ENCODE measurements at regions not wholly inside any gene's neighbourhood (a gene's known extent, or its start where the extent isn't known, plus 50 kb on each side); places are given as distances from the start of the nearest gene placed in this dataset.

- Mint-ChIP-seq H3K4me3 (no peak overlapping the region), H3K4me1 (ENCODE audit: low read depth) (no peaks in the 10 kb centered on the region), H3K36me3 (ENCODE audit: low read depth) (no peaks in the 10 kb centered on the region), H3K9me3 (ENCODE audit: insufficient read depth) (no peaks in the 10 kb centered on the region), H3K27me3 (ENCODE audit: low read depth) (no peaks in the 10 kb centered on the region), H3K27ac (no peak overlapping the region)
- POLR2A ChIA-PET, result no interaction called here
- no peak for ATAC-seq
- CTCF ChIA-PET, result no interaction called here
- DNase-seq, result no peak
Observed at GRCh38 chr5:53362521-53362941, 117.9 kb upstream of the FST start.

DNA sequence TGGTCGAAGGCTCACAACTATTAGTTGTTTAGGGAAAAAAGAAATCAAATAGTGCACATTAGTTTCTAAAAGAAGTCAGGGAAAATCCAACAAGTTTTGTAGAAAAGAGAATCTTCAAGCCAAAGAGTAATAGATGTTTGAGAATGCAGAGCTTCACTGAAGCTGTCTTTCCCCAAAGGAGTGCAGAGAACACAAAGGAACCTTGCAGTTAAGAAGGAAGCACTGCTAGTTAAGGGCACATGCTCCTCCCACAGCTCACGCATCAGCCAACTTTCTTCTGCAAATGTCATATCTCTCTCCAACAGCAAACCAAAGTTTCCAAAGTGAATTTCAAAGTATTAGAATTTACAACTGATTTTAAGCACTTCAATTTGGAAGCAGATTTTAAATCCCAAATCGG lies 116.4 kb upstream of the FST start:
- no peak for DNase-seq
- CTCF ChIA-PET, result interaction anchor here (0.6 kb wide), 1 partner anchor 25 kb away, joined by 3 read pairs; no protein-coding TSS in a partner anchor
- H3K4me3 Mint-ChIP-seq, result no peak overlapping the region
- POLR2A ChIA-PET, result no interaction called here
- ATAC-seq, result no peak
- H3K9me3 Mint-ChIP-seq (ENCODE audit: insufficient read depth), result no peaks in the 10 kb centered on the region
- no peaks in the 10 kb centered on the region for H3K27me3 Mint-ChIP-seq (ENCODE audit: low read depth)
- no peak overlapping the region for H3K27ac Mint-ChIP-seq
- no peaks in the 10 kb centered on the region for H3K4me1 Mint-ChIP-seq (ENCODE audit: low read depth)
- H3K36me3 Mint-ChIP-seq (ENCODE audit: low read depth), result no peaks in the 10 kb centered on the region

- Mint-ChIP-seq H3K4me3 (no peak overlapping the region), H3K9me3 (ENCODE audit: insufficient read depth) (no peaks in the 10 kb centered on the region), H3K4me1 (ENCODE audit: low read depth) (no peaks in the 10 kb centered on the region), H3K27me3 (ENCODE audit: low read depth) (peaks cover 4% of the 10 kb centered on the region), H3K36me3 (ENCODE audit: low read depth) (no peaks in the 10 kb centered on the region), H3K27ac (no peak overlapping the region)
- no peak for ATAC-seq
- no peak for DNase-seq
- POLR2A ChIA-PET, result interaction anchor here (0.7 kb wide), 1 partner anchor 596 kb away, joined by 3 read pairs; no protein-coding TSS in a partner anchor
- CTCF ChIA-PET, result no interaction called here
Observed at GRCh38 chr5:53366245-53366644, 114.2 kb upstream of the FST start.

- POLR2A ChIA-PET, result no interaction called here
- Mint-ChIP-seq H3K27me3 (ENCODE audit: low read depth) (peaks cover 4% of the 10 kb centered on the region), H3K4me3 (no peak overlapping the region), H3K9me3 (ENCODE audit: insufficient read depth) (no peaks in the 10 kb centered on the region), H3K36me3 (ENCODE audit: low read depth) (no peaks in the 10 kb centered on the region), H3K4me1 (ENCODE audit: low read depth) (no peaks in the 10 kb centered on the region), H3K27ac (no peak overlapping the region)
- no peak for DNase-seq
- no peak for ATAC-seq
- CTCF ChIA-PET, result no interaction called here
Observed at GRCh38 chr5:53367727-53368126, 112.7 kb upstream of the FST start.

GRCh38 chr5:53368516-53368915 lies 111.9 kb upstream of the FST start:
- no peaks in the 10 kb centered on the region for H3K36me3 Mint-ChIP-seq (ENCODE audit: low read depth)
- no peaks in the 10 kb centered on the region for H3K4me1 Mint-ChIP-seq (ENCODE audit: low read depth)
- ChIA-PET CTCF (no interaction called here), POLR2A (no interaction called here)
- no peak overlapping the region for H3K4me3 Mint-ChIP-seq
- H3K27me3 Mint-ChIP-seq (ENCODE audit: low read depth), result peaks cover 4% of the 10 kb centered on the region
- H3K9me3 Mint-ChIP-seq (ENCODE audit: insufficient read depth), result no peaks in the 10 kb centered on the region
- no peak for DNase-seq
- ATAC-seq, result no peak
- H3K27ac Mint-ChIP-seq, result no peak overlapping the region

DNA sequence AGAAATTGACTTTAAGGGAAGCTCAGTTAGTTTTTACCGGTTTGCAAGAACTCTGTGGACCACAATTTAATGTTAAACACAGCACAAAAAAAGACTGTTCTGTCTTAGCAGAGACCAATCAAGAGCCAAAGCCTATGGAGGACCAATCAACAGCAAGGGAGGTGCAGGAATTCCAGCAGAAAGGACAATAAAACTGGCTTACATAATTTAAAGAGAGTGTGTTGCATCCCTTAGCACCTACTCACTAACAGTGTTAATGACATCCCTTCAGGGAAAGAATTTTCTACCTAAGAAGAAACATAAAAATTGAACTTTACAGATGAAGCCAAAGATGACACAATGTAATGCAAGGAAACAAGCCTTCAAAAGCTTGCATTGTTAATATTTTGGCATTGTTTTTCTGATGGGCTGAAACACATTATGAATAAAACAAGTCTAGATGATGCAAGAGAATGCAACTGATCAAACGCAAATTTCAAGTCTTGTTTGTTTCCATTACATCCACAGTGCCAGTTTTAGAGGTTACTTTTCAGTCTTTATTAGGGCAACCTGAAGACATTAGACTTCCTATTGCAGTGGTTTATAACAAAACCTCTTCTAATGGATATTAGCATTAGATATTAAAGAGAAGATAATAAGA lies 111.3 kb upstream of the FST start:
- CTCF ChIA-PET, result no interaction called here
- H3K9me3 Mint-ChIP-seq (ENCODE audit: insufficient read depth), result no peaks in the 10 kb centered on the region
- H3K36me3 Mint-ChIP-seq (ENCODE audit: low read depth), result no peaks in the 10 kb centered on the region

DNA sequence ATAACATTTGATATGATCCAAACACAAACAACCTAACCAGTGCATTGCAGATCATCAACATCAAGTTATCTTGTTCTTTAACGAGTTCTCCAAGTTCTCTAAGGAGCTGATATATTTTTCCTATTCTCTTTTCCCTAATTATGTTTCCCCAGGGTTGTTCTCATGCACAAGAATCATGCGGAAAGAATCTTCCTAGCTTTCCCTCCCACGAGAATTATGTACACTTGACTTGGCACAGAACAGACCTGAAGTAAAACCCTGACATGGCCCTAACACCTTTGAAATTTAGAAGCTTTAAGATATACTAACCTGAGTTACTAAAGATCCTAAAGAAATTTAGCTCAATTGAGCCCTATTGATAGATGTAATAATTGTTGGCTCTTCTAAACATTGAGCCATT lies 110.7 kb upstream of the FST start:
- no peaks in the 10 kb centered on the region for H3K9me3 Mint-ChIP-seq (ENCODE audit: insufficient read depth)
- CTCF ChIA-PET, result no interaction called here
- H3K4me3 Mint-ChIP-seq, result no peak overlapping the region
- H3K4me1 Mint-ChIP-seq (ENCODE audit: low read depth), result no peaks in the 10 kb centered on the region
- ATAC-seq, result no peak
- no peak for DNase-seq
- H3K27me3 Mint-ChIP-seq (ENCODE audit: low read depth), result peaks cover 4% of the 10 kb centered on the region
- no peak overlapping the region for H3K27ac Mint-ChIP-seq
- H3K36me3 Mint-ChIP-seq (ENCODE audit: low read depth), result no peaks in the 10 kb centered on the region
- POLR2A ChIA-PET, result no interaction called here

More for the DNA sequence above, 111.3 kb upstream of the FST start:
- Mint-ChIP-seq H3K4me3 (no peak overlapping the region), H3K27me3 (ENCODE audit: low read depth) (peaks cover 4% of the 10 kb centered on the region), H3K4me1 (ENCODE audit: low read depth) (no peaks in the 10 kb centered on the region), H3K27ac (no peak overlapping the region)
- DNase-seq (no peak), ATAC-seq (no peak)
- POLR2A ChIA-PET, result no interaction called here

DNA sequence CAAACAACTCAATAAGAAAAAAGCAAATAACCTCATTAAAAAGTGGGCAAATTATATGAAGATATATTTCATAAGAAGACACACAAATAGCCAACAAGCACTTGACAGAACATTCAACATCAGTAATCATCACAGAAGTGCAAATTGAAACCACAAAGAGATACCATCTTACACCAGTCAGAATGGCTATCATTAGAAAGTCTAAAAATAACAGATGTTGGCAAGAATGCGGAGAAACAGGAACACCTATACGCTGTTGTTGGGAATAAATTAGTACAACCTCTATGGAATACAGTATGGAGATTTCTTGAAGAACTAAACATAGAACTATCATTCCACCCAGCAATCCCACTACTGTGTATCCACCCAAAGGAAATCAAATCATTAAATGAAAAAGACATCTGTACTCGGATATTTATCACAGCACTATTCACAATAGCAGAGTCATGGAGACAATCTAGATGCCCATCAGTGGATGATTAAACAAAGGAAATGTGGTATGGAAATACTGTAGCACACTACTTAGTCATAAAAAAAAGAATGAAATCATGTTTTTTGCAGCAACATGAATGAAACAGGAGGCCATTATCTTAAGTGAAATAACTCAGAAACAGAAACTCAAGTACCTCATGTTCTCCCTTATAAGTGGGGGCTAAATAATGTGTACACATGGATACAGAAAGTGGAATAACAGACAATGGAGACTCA lies 106.8 kb upstream of the FST start:
- DNase-seq (no peak), ATAC-seq (no peak)
- Mint-ChIP-seq H3K27ac (no peak overlapping the region), H3K9me3 (ENCODE audit: insufficient read depth) (no peaks in the 10 kb centered on the region), H3K4me1 (ENCODE audit: low read depth) (no peaks in the 10 kb centered on the region), H3K27me3 (ENCODE audit: low read depth) (peaks cover 4% of the 10 kb centered on the region), H3K36me3 (ENCODE audit: low read depth) (no peaks in the 10 kb centered on the region), H3K4me3 (no peak overlapping the region)
- ChIA-PET CTCF (no interaction called here), POLR2A (no interaction called here)

- Mint-ChIP-seq H3K36me3 (ENCODE audit: low read depth) (no peaks in the 10 kb centered on the region), H3K27ac (no peak overlapping the region), H3K4me3 (no peak overlapping the region), H3K9me3 (ENCODE audit: insufficient read depth) (no peaks in the 10 kb centered on the region), H3K4me1 (ENCODE audit: low read depth) (no peaks in the 10 kb centered on the region), H3K27me3 (ENCODE audit: low read depth) (no peaks in the 10 kb centered on the region)
- CTCF ChIA-PET, result no interaction called here
- DNase-seq, result no peak
- POLR2A ChIA-PET, result no interaction called here
- ATAC-seq, result no peak
Observed at GRCh38 chr5:53376853-53377252, 103.6 kb upstream of the FST start.

- Mint-ChIP-seq H3K27ac (no peak overlapping the region), H3K36me3 (ENCODE audit: low read depth) (no peaks in the 10 kb centered on the region), H3K9me3 (ENCODE audit: insufficient read depth) (no peaks in the 10 kb centered on the region), H3K4me3 (no peak overlapping the region), H3K27me3 (ENCODE audit: low read depth) (no peaks in the 10 kb centered on the region), H3K4me1 (ENCODE audit: low read depth) (no peaks in the 10 kb centered on the region)
- CTCF ChIA-PET, result no interaction called here
- POLR2A ChIA-PET, result no interaction called here
- ATAC-seq (no peak), DNase-seq (no peak)
Observed at GRCh38 chr5:53378190-53378589, 102.2 kb upstream of the FST start.

- H3K4me1 Mint-ChIP-seq (ENCODE audit: low read depth), result no peaks in the 10 kb centered on the region
- no peak overlapping the region for H3K4me3 Mint-ChIP-seq
- DNase-seq (no peak), ATAC-seq (no peak)
- CTCF ChIA-PET, result no interaction called here
- H3K27me3 Mint-ChIP-seq (ENCODE audit: low read depth), result peaks cover 1% of the 10 kb centered on the region
- H3K36me3 Mint-ChIP-seq (ENCODE audit: low read depth), result no peaks in the 10 kb centered on the region
- POLR2A ChIA-PET, result no interaction called here
- H3K27ac Mint-ChIP-seq, result no peak overlapping the region
- no peaks in the 10 kb centered on the region for H3K9me3 Mint-ChIP-seq (ENCODE audit: insufficient read depth)
Observed at GRCh38 chr5:53378590-53379247, 101.7 kb upstream of the FST start.

GRCh38 chr5:53386341-53386740 lies 94.1 kb upstream of the FST start:
- peaks cover 18% of the 10 kb centered on the region for H3K9me3 Mint-ChIP-seq (ENCODE audit: insufficient read depth)
- no peak overlapping the region for H3K4me3 Mint-ChIP-seq
- ATAC-seq (no peak), DNase-seq (no peak)
- H3K4me1 Mint-ChIP-seq (ENCODE audit: low read depth), result no peaks in the 10 kb centered on the region
- H3K27ac Mint-ChIP-seq, result no peak overlapping the region
- POLR2A ChIA-PET, result no interaction called here
- CTCF ChIA-PET, result no interaction called here
- H3K36me3 Mint-ChIP-seq (ENCODE audit: low read depth), result no peaks in the 10 kb centered on the region
- peaks cover 4% of the 10 kb centered on the region for H3K27me3 Mint-ChIP-seq (ENCODE audit: low read depth)
